ENCODE measurements at regions not wholly inside any gene's neighbourhood (a gene's known extent, or its start where the extent isn't known, plus 50 kb on each side); places are given as distances from the start of the nearest gene placed in this dataset.

DNA sequence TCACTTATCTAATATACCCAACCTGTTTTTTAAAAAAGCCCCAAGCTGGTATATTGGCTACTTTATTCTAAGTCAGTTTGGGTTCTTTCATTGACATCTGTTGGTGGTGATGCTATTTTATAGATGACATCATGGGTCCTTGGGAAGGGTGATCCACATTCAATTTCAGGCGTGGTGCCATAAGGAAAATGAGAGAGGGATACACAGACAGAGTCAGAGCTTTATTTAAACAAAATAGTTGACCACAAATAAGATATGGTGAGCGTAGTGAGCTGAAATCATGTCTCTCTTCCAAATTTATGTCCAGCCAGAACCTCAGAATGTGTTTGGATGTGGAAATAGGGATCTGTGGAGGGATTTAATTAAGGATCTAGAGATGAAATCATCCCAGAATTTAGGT, 302.4 kb downstream of the MAT2B start:
- POLR2A ChIA-PET = no interaction called here
- Mint-ChIP-seq H3K4me3 (no peak overlapping the region), H3K27me3 (no peaks in the 10 kb centered on the region), H3K27ac (no peak overlapping the region), H3K36me3 (no peaks in the 10 kb centered on the region), H3K9me3 (no peaks in the 10 kb centered on the region), H3K4me1 (no peaks in the 10 kb centered on the region)
- ATAC-seq (ENCODE audit: low read depth) = no peak
- DNase-seq = no peak

DNA sequence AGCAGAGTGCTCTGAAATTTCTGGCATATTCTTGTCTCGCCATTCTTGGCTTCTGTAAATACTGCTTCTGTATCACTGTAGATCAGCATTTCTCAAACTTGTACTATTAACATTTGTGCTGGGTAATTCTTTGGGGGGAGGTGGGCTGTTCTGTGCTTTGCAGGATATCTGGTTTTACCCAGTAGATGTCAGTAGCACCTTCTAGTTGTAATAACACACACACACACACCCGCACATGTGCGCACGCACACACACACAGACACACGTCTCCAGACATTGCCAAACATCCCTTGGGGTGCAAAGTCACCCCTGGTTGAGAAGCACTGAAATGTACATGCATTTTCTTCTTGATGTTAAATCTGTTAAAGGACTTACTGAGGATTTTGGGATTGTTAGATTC, 304.1 kb downstream of the MAT2B start:
- H3K4me3 Mint-ChIP-seq = no peak overlapping the region
- H3K36me3 Mint-ChIP-seq = no peaks in the 10 kb centered on the region
- H3K27me3 Mint-ChIP-seq = no peaks in the 10 kb centered on the region
- POLR2A ChIA-PET = no interaction called here
- DNase-seq = no peak
- H3K27ac Mint-ChIP-seq = no peak overlapping the region
- no peaks in the 10 kb centered on the region for H3K4me1 Mint-ChIP-seq
- H3K9me3 Mint-ChIP-seq = no peaks in the 10 kb centered on the region
- ATAC-seq (ENCODE audit: low read depth) = no peak

DNA sequence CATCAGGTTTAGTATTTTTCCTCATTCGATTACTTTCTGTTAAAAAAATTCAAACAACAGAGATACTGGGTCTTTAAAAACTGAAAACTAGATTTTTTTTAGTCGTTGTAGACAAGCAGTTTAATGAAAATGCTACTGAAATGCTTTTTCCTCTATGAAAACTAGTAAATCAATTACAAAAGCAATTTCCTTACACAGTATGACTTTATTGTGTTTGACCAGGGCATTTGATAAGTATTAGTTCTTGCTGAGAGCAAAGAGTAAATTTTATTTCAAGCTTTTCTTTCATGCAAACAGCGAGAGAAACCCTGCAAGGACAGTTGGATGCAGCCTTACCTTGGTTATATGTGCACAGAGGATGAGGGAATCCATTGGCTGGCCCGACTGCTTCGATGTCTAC, 308.5 kb downstream of the MAT2B start:
- H3K4me1 Mint-ChIP-seq = no peaks in the 10 kb centered on the region
- H3K27me3 Mint-ChIP-seq = no peaks in the 10 kb centered on the region
- H3K27ac Mint-ChIP-seq = no peak overlapping the region
- POLR2A ChIA-PET = no interaction called here
- no peak for DNase-seq
- no peak for ATAC-seq (ENCODE audit: low read depth)
- no peaks in the 10 kb centered on the region for H3K36me3 Mint-ChIP-seq
- no peaks in the 10 kb centered on the region for H3K9me3 Mint-ChIP-seq
- H3K4me3 Mint-ChIP-seq = no peak overlapping the region

DNA sequence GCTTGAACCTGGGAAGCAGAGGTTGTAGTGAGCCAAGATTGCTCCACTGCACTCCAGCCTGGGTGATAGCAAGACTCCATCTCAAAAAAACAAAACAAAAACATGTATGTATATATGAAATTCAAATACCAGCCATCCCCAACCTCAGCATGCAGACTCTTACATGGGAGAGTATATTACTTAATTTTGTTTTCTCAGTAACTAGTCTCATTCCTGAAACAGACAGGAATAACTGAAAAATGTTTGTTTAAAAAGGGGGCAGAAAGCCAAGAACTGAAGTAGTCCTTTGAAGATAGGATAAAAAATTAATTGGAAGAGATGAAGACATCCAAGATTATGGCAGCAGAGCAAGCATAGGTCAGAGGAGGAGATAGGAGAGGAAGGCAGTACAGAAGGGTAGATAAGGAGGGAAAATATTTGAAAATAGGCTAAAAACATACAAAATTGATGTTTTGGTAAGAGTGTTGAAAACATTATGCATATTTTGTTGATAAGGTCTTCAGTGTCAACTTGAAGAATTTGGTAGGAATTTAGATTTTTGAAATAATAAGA, 309.9 kb downstream of the MAT2B start:
- no peaks in the 10 kb centered on the region for H3K9me3 Mint-ChIP-seq
- POLR2A ChIA-PET = no interaction called here

DNA sequence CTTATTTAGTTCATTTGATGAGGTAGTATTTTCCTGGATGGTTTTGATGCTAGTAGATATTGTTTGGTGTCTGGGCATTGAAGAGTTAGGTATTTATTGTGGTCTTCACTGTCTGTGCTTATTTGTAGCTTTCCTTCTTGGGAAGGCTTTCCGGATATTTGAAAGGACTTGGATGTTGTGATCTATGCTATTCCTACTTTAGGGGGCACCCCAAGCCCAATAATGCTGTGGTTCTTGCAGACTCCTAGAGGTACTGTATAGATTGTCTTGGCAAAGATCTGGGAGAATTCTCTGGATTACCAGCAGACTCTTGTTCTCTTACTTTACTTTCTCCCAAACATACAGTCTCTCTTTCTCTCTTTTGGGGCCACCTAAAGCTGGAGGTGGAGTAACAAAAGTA, 315.7 kb downstream of the MAT2B start:
- DNase-seq (no peak), ATAC-seq (ENCODE audit: low read depth) (no peak)
- Mint-ChIP-seq H3K4me3 (no peak overlapping the region), H3K9me3 (peaks cover 3% of the 10 kb centered on the region), H3K36me3 (no peaks in the 10 kb centered on the region), H3K27ac (no peak overlapping the region), H3K4me1 (no peaks in the 10 kb centered on the region), H3K27me3 (no peaks in the 10 kb centered on the region)
- POLR2A ChIA-PET = no interaction called here

More for the DNA sequence above, 309.9 kb downstream of the MAT2B start:
- no peak for ATAC-seq (ENCODE audit: low read depth)
- no peaks in the 10 kb centered on the region for H3K36me3 Mint-ChIP-seq
- DNase-seq = no peak
- no peaks in the 10 kb centered on the region for H3K27me3 Mint-ChIP-seq
- H3K27ac Mint-ChIP-seq = no peak overlapping the region
- H3K4me3 Mint-ChIP-seq = no peak overlapping the region
- no peaks in the 10 kb centered on the region for H3K4me1 Mint-ChIP-seq

DNA sequence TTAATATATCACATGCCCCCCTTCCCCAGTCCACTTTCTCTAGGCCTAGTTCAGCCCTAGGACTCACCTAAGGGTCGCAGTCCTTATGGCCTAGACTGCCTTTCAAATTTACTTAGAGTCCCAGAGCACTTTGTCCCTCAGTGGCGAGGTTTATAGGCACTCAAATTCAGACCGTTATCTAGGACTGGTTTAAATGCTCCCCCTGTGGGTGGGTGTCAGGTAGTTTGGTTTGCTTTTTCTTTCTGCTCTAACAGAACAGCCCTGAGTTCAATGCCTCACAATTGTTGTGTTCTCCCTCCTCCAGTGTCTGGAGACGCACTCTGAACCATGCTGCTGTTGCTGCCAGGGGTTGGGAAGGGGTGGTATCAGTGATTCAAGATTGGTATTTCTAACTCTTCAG, 317.1 kb downstream of the MAT2B start:
- H3K27ac Mint-ChIP-seq = no peak overlapping the region
- DNase-seq (no peak), ATAC-seq (ENCODE audit: low read depth) (no peak)
- POLR2A ChIA-PET = no interaction called here
- peaks cover 3% of the 10 kb centered on the region for H3K9me3 Mint-ChIP-seq
- H3K36me3 Mint-ChIP-seq = no peaks in the 10 kb centered on the region
- H3K4me3 Mint-ChIP-seq = no peak overlapping the region
- H3K4me1 Mint-ChIP-seq = no peaks in the 10 kb centered on the region
- H3K27me3 Mint-ChIP-seq = no peaks in the 10 kb centered on the region

DNA sequence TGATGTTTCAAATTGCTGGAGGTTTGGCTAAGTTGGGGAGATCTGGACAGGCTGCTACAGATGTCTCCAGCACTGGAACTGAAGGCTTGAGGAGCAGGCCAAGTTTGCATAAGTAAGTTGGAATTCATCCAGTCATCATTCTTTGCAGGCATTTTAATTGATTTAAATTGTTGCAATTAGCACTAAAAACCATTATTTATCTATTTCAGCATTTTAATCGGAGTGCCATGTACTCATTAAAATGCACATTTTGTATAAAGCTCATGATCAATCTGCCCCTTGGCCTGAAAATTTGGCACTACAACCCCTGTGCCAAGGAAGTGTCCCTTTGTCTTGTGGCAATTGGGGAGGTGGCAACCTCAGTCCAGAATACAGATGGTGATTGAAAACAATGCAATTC, 320.2 kb downstream of the MAT2B start:
- Mint-ChIP-seq H3K27me3 (no peaks in the 10 kb centered on the region), H3K4me1 (no peaks in the 10 kb centered on the region), H3K9me3 (peaks cover 3% of the 10 kb centered on the region), H3K36me3 (no peaks in the 10 kb centered on the region), H3K4me3 (no peak overlapping the region), H3K27ac (no peak overlapping the region)
- DNase-seq (no peak), ATAC-seq (ENCODE audit: low read depth) (no peak)
- POLR2A ChIA-PET = no interaction called here

DNA sequence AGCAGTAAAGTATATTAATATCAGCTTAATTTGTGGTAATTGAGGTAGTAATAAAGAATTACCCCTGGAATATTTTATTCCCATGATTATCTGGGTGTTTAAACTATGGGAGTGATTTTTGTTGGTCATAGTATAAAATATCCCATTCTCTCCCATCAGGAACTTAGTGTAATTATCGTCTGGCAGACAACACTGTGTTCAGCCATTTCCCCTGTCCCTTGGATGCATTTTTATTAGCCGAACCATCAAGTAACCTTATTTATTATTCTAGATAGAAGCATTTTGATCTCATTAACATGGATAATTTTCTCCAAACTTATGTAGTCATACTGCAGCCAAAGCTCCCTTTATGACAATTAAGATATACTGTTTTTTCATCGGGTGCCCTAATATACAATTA, 320.8 kb downstream of the MAT2B start:
- H3K4me3 Mint-ChIP-seq = no peak overlapping the region
- H3K4me1 Mint-ChIP-seq = no peaks in the 10 kb centered on the region
- no peak for DNase-seq
- no peak for ATAC-seq (ENCODE audit: low read depth)
- H3K36me3 Mint-ChIP-seq = no peaks in the 10 kb centered on the region
- peaks cover under 1% of the 10 kb centered on the region for H3K9me3 Mint-ChIP-seq
- no peaks in the 10 kb centered on the region for H3K27me3 Mint-ChIP-seq
- POLR2A ChIA-PET = no interaction called here
- no peak overlapping the region for H3K27ac Mint-ChIP-seq

DNA sequence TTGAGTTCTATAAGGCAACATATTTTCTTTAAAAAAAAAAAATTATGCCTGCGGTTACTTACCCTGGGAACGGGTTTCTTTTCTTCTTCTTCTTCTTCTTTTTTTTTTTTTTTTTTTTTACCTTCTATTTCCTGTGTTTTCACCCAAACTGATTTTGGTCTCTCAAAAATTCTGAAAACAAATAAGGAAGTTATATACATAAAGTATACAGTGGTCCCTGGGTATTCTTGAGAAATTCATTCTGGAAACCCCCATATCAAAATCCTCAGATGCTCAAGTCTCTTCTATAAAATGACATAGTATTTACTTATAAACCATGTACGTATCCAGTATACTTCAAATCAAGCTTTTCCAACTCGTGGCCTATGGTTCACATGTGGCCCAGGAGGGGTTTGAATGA, 326.7 kb downstream of the MAT2B start:
- no peaks in the 10 kb centered on the region for H3K27me3 Mint-ChIP-seq
- DNase-seq (no peak), ATAC-seq (ENCODE audit: low read depth) (no peak)
- H3K4me1 Mint-ChIP-seq = no peaks in the 10 kb centered on the region
- POLR2A ChIA-PET = no interaction called here
- no peaks in the 10 kb centered on the region for H3K9me3 Mint-ChIP-seq
- H3K4me3 Mint-ChIP-seq = no peak overlapping the region
- no peaks in the 10 kb centered on the region for H3K36me3 Mint-ChIP-seq
- no peak overlapping the region for H3K27ac Mint-ChIP-seq

DNA sequence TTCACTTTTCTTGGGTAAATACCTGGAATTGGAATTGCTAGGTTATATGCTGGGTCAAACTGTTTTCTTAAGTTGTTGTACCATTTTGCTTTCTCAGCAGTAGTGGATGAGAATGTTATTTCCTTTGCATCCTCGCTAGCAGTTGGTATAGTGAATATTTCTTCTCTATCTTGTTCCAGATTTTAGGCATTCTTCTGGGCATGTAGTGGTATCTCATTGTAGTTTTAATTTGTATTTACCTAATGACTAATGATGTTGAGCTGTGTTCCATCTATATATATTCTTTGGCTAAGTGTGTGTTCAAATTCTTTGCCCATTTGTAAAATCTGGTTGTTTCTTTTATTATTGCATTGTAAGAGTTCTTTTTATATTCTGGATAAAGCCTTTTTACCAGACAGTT, 333.3 kb downstream of the MAT2B start:
- no peak overlapping the region for H3K4me3 Mint-ChIP-seq
- no peaks in the 10 kb centered on the region for H3K4me1 Mint-ChIP-seq
- H3K27ac Mint-ChIP-seq = no peak overlapping the region
- no peaks in the 10 kb centered on the region for H3K9me3 Mint-ChIP-seq
- POLR2A ChIA-PET = no interaction called here
- no peaks in the 10 kb centered on the region for H3K27me3 Mint-ChIP-seq
- no peaks in the 10 kb centered on the region for H3K36me3 Mint-ChIP-seq
- no peak for DNase-seq
- no peak for ATAC-seq (ENCODE audit: low read depth)

DNA sequence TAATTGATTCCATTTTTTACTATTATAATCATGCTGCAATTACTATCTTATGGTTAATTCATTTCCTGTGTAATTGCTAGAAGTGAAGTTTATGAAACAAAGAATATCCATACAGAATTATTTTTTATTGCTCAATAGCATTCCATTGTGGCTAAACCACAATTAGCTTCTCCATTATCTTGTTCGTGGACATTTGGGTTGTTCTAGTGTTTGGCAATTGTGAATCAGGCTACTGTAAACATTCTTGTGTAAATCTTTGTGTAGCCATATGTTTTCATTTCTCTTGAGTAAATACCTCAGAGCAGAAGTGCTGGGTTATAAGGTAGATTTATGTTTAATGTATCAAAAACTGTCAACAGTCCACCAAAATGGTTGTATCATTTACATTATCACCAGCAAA, 341.1 kb downstream of the MAT2B start:
- POLR2A ChIA-PET = no interaction called here
- no peak overlapping the region for H3K4me3 Mint-ChIP-seq
- no peak overlapping the region for H3K27ac Mint-ChIP-seq
- DNase-seq (no peak), ATAC-seq (ENCODE audit: low read depth) (no peak)
- no peaks in the 10 kb centered on the region for H3K9me3 Mint-ChIP-seq
- H3K36me3 Mint-ChIP-seq = no peaks in the 10 kb centered on the region
- H3K4me1 Mint-ChIP-seq = no peaks in the 10 kb centered on the region
- H3K27me3 Mint-ChIP-seq = no peaks in the 10 kb centered on the region

DNA sequence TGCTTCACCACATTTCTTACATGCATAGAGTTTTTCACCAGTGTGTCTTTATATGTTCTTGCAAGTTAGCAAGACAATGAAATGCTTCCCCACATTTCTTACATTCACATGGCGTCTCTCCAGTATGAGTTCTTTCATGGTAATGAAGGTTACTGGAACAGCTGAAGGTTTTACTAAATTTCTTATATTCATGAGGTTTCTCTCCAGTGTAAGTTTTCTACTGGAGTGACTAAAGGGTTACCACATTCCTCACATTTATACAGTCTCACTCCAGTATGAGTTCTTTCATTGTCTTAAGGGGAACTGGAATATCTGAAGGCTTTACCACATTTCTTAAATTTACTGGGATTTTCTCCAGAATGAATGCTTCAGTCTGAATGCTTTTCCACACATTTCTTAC, 350.3 kb downstream of the MAT2B start:
- Mint-ChIP-seq H3K27me3 (no peaks in the 10 kb centered on the region), H3K36me3 (no peaks in the 10 kb centered on the region), H3K27ac (no peak overlapping the region), H3K4me1 (no peaks in the 10 kb centered on the region), H3K9me3 (peaks cover 11% of the 10 kb centered on the region), H3K4me3 (no peak overlapping the region)
- POLR2A ChIA-PET = no interaction called here
- DNase-seq (no peak), ATAC-seq (ENCODE audit: low read depth) (no peak)

DNA sequence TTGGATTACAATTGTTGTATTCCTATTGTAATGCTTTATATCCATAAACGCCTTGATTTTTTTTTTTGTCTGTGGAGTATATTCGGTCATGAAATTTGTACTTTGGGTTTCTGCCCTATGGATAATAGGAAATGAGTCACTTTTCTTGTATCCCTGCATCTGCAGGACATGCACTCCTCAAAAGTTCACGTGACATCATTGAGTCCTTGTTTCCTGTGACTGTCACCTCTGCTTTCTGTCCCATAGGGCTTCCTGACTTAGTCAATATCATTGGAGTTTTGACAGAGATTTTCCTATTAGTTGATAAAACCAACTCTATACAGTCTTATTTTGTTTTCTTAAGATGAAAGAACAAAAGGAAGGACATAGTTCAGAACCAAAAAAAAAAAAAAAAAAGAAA, 356.3 kb downstream of the MAT2B start:
- DNase-seq (no peak), ATAC-seq (ENCODE audit: low read depth) (no peak)
- no peaks in the 10 kb centered on the region for H3K9me3 Mint-ChIP-seq
- H3K4me3 Mint-ChIP-seq = no peak overlapping the region
- POLR2A ChIA-PET = no interaction called here
- H3K36me3 Mint-ChIP-seq = no peaks in the 10 kb centered on the region
- no peaks in the 10 kb centered on the region for H3K27me3 Mint-ChIP-seq
- no peak overlapping the region for H3K27ac Mint-ChIP-seq
- no peaks in the 10 kb centered on the region for H3K4me1 Mint-ChIP-seq

DNA sequence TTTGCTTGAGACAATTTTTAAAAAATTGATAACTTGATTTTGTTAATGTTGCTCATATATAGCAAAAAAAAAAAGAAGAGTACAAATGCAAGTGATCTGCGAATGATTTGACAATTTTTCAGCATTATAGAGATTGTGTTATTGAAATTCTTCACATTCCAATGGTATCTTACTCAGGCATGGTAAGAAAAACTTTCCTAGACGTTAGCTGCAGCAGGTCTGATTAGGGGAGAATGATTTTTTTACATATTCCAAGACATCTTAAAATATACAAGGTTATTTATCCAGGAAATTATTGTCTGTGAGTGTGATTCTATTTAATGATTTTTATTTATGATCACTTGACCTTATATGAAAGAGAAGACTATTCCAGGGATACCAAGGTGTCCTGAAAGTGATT, 361.9 kb downstream of the MAT2B start:
- H3K9me3 Mint-ChIP-seq = peaks cover 1% of the 10 kb centered on the region
- H3K27me3 Mint-ChIP-seq = no peaks in the 10 kb centered on the region
- no peak for ATAC-seq (ENCODE audit: low read depth)
- no peak overlapping the region for H3K4me3 Mint-ChIP-seq
- no peak for DNase-seq
- no peaks in the 10 kb centered on the region for H3K36me3 Mint-ChIP-seq
- H3K4me1 Mint-ChIP-seq = no peaks in the 10 kb centered on the region
- POLR2A ChIA-PET = no interaction called here
- H3K27ac Mint-ChIP-seq = no peak overlapping the region

DNA sequence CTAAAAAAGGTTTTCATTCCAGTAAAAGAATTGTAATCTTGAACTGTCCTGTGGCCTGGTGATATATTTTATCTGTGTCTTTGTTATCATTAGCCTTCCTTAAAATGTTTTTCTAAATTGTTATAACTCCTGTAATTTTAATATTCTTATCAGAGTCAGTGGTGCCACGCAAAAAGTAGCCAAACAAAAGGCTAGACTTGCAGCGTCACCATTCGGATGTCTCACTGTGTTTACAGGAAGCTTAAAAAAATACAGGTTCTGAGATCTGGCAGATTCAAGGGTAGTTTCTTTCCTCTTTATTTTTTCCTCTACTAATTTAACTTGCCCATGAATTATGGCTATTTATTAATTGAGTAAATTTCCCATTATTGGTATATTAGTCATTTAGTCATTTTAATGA, 362.3 kb downstream of the MAT2B start:
- no peaks in the 10 kb centered on the region for H3K4me1 Mint-ChIP-seq
- H3K27ac Mint-ChIP-seq = no peak overlapping the region
- no peaks in the 10 kb centered on the region for H3K36me3 Mint-ChIP-seq
- POLR2A ChIA-PET = no interaction called here
- DNase-seq = no peak
- H3K27me3 Mint-ChIP-seq = no peaks in the 10 kb centered on the region
- no peak overlapping the region for H3K4me3 Mint-ChIP-seq
- peaks cover 1% of the 10 kb centered on the region for H3K9me3 Mint-ChIP-seq
- ATAC-seq (ENCODE audit: low read depth) = no peak

All from activated naive CD8-positive, alpha-beta T cell treated with anti-CD3 and anti-CD28 coated beads, Interleukin-2, amount 10 ng/mL, durations not matched to agents 7 days and 5 days (primary cell).